HFFc6 (cell line): ENCODE measurements at regions not wholly inside any gene's neighbourhood (a gene's known extent, or its start where the extent isn't known, plus 50 kb on each side); places are given as distances from the start of the nearest gene placed in this dataset.
A peak's percentile ranks its signal among the peaks of the same experiment; 100 is the strongest.

Source experiments
- DNase-seq: peaks from one replicate; pipeline ENCODE4 v3.0.0-alpha.2; 2018
- H3K27ac Mint-ChIP-seq: 2 replicates; pipeline ENCODE4 v1.8.0; 2020; ENCODE audit warnings: mild to moderate bottlenecking, mixed read lengths
- H3K27me3 Mint-ChIP-seq: 2 replicates; pipeline ENCODE4 v1.8.0; 2021; ENCODE audit warnings: mild to moderate bottlenecking, moderate library complexity, mixed read lengths; ENCODE audit not compliant: insufficient read depth
- H3K36me3 Mint-ChIP-seq: 2 replicates; pipeline ENCODE4 v1.8.0; 2021; ENCODE audit warnings: low read depth, mixed read lengths
- H3K4me1 Mint-ChIP-seq: 2 replicates; pipeline ENCODE4 v1.8.0; 2020; ENCODE audit warnings: low read depth, mixed read lengths
- H3K4me3 Mint-ChIP-seq: 2 replicates; pipeline ENCODE4 v1.8.0; 2020; ENCODE audit warnings: mild to moderate bottlenecking, moderate library complexity, mixed read lengths
- H3K9me3 Mint-ChIP-seq: 2 replicates; pipeline ENCODE4 v1.8.0; 2020; ENCODE audit warnings: mild to moderate bottlenecking, mixed read lengths
- CTCF ChIP-seq: fragments of 200-600 bp; sonication (generic); IDR thresholded peaks from 2 replicates; pipeline ENCODE4 v1.5.0; 2021; ENCODE audit warnings: antibody characterized with exemption, mild to moderate bottlenecking

- no peak for TF ChIP-seq CTCF
- H3K4me1 Mint-ChIP-seq: no peaks in the 10 kb centered on the region
- peaks cover 13% of the 10 kb centered on the region for H3K9me3 Mint-ChIP-seq
- no peaks in the 10 kb centered on the region; the same call in 1 of the 2 replicates for H3K27me3 Mint-ChIP-seq
- no peak for DNase-seq
- no peaks in the 10 kb centered on the region; the same call in 1 of the 2 replicates for H3K36me3 Mint-ChIP-seq
- H3K27ac Mint-ChIP-seq: no peak overlapping the region
- H3K4me3 Mint-ChIP-seq: no peak overlapping the region
These were observed 196.9 kb downstream of the TBX15 start for GRCh38 chr1:118791094-118791691.

GRCh38 chr1:118788463-118788862 is 199.7 kb downstream of the TBX15 start:
- peak; percentile 55 for DNase-seq
- no peak overlapping the region for H3K27ac Mint-ChIP-seq
- H3K36me3 Mint-ChIP-seq: no peaks in the 10 kb centered on the region; the same call in 1 of the 2 replicates
- no peaks in the 10 kb centered on the region; the same call in none of the 2 replicates for H3K27me3 Mint-ChIP-seq
- no peaks in the 10 kb centered on the region for H3K4me1 Mint-ChIP-seq
- H3K9me3 Mint-ChIP-seq: peaks cover 13% of the 10 kb centered on the region
- no peak for TF ChIP-seq CTCF
- H3K4me3 Mint-ChIP-seq: no peak overlapping the region

- Mint-ChIP-seq H3K4me3 (no peak overlapping the region), H3K27me3 (no peaks in the 10 kb centered on the region; the same call in 1 of the 2 replicates), H3K36me3 (no peaks in the 10 kb centered on the region; the same call in 1 of the 2 replicates), H3K9me3 (peaks cover 13% of the 10 kb centered on the region), H3K27ac (no peak overlapping the region), H3K4me1 (no peaks in the 10 kb centered on the region)
- TF ChIP-seq CTCF: no peak
- no peak for DNase-seq
These were observed 201.5 kb downstream of the TBX15 start for GRCh38 chr1:118786454-118787155.

GRCh38 chr1:118785246-118785645 is 202.9 kb downstream of the TBX15 start:
- Mint-ChIP-seq H3K27ac (no peak overlapping the region), H3K4me1 (no peaks in the 10 kb centered on the region), H3K9me3 (peaks cover 3% of the 10 kb centered on the region; the same call in 1 of the 2 replicates), H3K36me3 (no peaks in the 10 kb centered on the region), H3K27me3 (no peaks in the 10 kb centered on the region; the same call in 1 of the 2 replicates), H3K4me3 (no peak overlapping the region)
- no peak for DNase-seq
- TF ChIP-seq CTCF: no peak

GRCh38 chr1:118783095-118783758 is 204.9 kb downstream of the TBX15 start:
- Mint-ChIP-seq H3K36me3 (no peaks in the 10 kb centered on the region), H3K4me3 (no peak overlapping the region), H3K27ac (no peak overlapping the region), H3K9me3 (no peaks in the 10 kb centered on the region), H3K4me1 (no peaks in the 10 kb centered on the region), H3K27me3 (peaks cover 1% of the 10 kb centered on the region; the same call in 1 of the 2 replicates)
- DNase-seq: no peak
- no peak for TF ChIP-seq CTCF
